Left hindlimb (tissue), 1 donor: ENCODE measurements at regions not wholly inside any gene's neighbourhood (a gene's known extent, or its start where the extent isn't known, plus 50 kb on each side); places are given as distances from the start of the nearest gene placed in this dataset.

Experiments used
- DNase-seq: peaks from one replicate; pipeline ENCODE4 v3.0.0-alpha.2; 2018

DNA sequence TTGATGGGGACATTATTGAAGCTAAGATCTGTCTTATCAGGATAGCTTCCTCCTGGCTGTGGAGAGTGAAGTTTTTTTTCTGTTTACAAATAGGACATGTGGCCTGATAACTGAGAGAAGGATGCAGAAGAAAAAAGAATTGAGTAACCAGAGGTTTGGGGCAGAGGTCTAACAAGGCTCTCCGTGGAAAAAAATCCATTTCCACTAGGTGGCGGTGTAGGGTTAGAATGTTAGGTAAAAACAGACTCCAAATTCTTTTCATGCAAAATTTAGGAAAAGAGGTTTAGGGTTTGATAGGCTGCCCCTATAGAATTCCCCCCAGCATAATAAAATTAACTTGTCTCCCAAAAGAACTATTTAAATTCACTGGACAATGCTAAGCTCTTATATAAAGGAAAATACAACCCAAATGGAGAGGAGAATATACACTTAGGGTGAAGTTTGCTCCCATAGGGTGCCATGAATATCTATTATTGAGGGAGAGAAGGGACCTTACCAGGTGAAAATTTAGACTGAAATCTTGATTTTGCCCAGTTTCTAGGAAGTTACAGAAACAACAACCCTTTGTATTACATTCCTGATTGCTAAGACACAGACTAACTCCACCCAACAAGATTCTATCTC lies 1560.4 kb downstream of the OTOL1 start:
- DNase-seq, result no peak

- DNase-seq, result no peak
Measured at GRCh38 chr3:163058031-163058854, 1561.6 kb downstream of the OTOL1 start.

DNA sequence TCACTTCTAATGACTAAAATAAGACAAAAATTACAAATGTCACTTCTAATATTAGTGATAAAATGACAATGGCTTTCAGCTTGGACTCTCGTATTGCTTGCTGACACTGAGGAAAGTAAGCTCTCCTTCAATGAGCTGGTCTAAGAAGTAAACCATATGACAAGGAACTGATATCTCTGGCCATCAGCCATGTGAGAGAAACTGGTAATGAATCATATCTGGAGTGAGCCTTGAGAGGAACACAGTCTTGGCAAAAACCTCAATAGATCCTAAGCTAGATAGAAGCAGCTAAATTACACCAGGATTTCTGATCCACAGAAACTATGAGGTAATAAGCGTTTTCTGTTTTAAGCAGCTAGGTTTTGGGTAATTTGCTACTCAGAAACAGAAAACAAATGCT lies 1575.1 kb downstream of the OTOL1 start:
- no peak for DNase-seq
